ENCODE measurements at regions not wholly inside any gene's neighbourhood (a gene's known extent, or its start where the extent isn't known, plus 50 kb on each side); places are given as distances from the start of the nearest gene placed in this dataset.

GRCh38 chr4:180031330-180031729 lies 2211.9 kb upstream of the TENM3 start:
- TF ChIP-seq CTCF (IDR thresholded peaks at IDR 0.05; ENCODE audit: borderline replicate concordance, extremely low read depth, low read length, poor library complexity, severe bottlenecking), result no peak
- no peak for TF ChIP-seq EZH2 (IDR thresholded peaks at IDR 0.05; ENCODE audit: borderline replicate concordance, low read depth, low read length, severe bottlenecking)
